ENCODE measurements at regions not wholly inside any gene's neighbourhood (a gene's known extent, or its start where the extent isn't known, plus 50 kb on each side); places are given as distances from the start of the nearest gene placed in this dataset.

DNA sequence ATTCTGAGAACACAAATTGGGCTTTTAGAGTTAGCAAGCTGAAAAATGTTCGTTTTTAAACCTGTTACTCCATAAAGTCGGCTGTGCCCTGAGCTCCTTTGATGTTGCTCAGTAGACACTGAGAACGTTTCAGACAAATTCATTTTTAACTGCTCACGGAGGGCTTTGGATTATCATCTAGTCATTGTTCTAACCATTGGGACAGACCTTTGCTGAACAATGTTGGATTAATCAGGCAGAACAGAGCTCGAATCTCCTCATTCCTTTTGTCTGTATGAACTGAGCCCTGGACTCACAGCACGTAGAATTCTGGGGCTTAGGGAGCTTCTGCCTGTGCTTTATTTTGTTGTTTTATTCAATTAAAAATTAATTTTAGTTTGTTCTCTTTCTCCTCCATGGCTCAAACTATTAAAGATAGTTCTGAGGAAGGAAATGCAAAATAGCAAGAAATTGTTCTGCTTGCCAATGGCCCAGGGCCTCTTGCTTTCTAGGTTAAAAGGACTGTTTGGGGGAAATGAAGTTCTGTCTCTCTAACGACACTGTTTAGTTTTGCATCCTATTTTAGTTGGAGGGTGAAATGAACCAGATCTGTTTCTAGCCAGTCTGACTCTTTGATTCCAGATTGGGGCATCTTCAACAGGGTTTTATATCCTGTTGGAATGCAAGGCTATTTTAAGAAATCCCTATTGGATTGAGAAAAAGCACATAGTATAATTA is 114.7 kb upstream of the CXCR4 start:
- intact Hi-C loops (cut with DNase I): no loop called here
- TF ChIP-seq, protein P1, sequence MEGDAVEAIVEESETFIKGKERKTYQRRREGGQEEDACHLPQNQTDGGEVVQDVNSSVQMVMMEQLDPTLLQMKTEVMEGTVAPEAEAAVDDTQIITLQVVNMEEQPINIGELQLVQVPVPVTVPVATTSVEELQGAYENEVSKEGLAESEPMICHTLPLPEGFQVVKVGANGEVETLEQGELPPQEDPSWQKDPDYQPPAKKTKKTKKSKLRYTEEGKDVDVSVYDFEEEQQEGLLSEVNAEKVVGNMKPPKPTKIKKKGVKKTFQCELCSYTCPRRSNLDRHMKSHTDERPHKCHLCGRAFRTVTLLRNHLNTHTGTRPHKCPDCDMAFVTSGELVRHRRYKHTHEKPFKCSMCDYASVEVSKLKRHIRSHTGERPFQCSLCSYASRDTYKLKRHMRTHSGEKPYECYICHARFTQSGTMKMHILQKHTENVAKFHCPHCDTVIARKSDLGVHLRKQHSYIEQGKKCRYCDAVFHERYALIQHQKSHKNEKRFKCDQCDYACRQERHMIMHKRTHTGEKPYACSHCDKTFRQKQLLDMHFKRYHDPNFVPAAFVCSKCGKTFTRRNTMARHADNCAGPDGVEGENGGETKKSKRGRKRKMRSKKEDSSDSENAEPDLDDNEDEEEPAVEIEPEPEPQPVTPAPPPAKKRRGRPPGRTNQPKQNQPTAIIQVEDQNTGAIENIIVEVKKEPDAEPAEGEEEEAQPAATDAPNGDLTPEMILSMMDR (IDR thresholded peaks at IDR 0.05): no peak
- Histone ChIP-seq H3K36me3 (no peaks in the 10 kb centered on the region), H3K4me1 (no peaks in the 10 kb centered on the region), H3K27ac (no peak overlapping the region), H3K4me3 (no peak overlapping the region), H3K27me3 (no peaks in the 10 kb centered on the region), H3K9me3 (no peaks in the 10 kb centered on the region)
- ATAC-seq (no peak), DNase-seq (no peak)

DNA sequence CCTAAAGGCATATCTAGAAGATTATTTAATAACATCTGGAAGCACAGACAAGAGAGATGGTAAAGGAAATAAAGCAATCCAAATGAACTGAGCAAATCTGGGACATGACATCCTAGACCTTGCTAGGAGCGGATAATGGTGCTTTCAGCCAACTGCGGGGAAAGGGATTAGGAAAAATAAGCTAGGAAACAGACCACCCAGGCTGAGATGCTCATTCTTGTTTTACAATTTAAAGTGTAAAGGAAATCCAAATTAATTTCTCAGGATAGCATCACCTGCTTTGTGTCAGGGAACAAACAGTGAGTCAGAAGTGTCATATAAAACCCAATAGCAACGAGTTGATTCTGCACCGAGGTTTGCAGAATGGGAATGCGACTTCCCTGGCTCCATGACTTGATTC is 112.5 kb upstream of the CXCR4 start:
- no peaks in the 10 kb centered on the region for H3K27me3 ChIP-seq
- no peak overlapping the region for H3K27ac ChIP-seq
- DNase-seq: no peak
- TF ChIP-seq, protein P1 (IDR thresholded peaks at IDR 0.05): no peak
- no peaks in the 10 kb centered on the region for H3K9me3 ChIP-seq
- H3K36me3 ChIP-seq: no peaks in the 10 kb centered on the region
- ATAC-seq: no peak
- intact Hi-C loops (cut with DNase I): no loop called here
- no peaks in the 10 kb centered on the region for H3K4me1 ChIP-seq
- H3K4me3 ChIP-seq: no peak overlapping the region

DNA sequence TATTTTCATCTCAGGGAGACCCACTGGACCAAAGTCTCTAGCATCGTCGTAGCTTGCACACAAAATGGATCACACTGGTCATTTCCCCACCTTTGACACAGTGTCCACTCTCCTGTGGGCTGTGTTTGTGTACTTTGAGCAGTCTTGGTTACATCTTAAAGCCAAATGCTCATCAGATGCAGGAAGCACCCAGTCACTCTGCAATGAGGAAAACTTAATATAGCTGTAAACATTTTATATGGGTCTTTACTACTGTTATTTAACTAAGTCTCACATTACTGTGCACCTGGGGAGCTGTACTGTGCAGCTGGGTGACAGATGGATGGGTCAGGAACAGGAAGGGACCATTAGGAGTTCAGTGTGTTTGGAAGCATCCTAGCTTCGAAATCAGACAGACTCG is 109.0 kb upstream of the CXCR4 start:
- intact Hi-C loops (cut with DNase I): no loop called here
- DNase-seq: no peak
- no peaks in the 10 kb centered on the region for H3K27me3 ChIP-seq
- H3K36me3 ChIP-seq: no peaks in the 10 kb centered on the region
- H3K4me3 ChIP-seq: no peak overlapping the region
- H3K4me1 ChIP-seq: no peaks in the 10 kb centered on the region
- no peaks in the 10 kb centered on the region for H3K9me3 ChIP-seq
- no peak for ATAC-seq
- TF ChIP-seq, protein P1 (IDR thresholded peaks at IDR 0.05): no peak
- H3K27ac ChIP-seq: no peak overlapping the region

DNA sequence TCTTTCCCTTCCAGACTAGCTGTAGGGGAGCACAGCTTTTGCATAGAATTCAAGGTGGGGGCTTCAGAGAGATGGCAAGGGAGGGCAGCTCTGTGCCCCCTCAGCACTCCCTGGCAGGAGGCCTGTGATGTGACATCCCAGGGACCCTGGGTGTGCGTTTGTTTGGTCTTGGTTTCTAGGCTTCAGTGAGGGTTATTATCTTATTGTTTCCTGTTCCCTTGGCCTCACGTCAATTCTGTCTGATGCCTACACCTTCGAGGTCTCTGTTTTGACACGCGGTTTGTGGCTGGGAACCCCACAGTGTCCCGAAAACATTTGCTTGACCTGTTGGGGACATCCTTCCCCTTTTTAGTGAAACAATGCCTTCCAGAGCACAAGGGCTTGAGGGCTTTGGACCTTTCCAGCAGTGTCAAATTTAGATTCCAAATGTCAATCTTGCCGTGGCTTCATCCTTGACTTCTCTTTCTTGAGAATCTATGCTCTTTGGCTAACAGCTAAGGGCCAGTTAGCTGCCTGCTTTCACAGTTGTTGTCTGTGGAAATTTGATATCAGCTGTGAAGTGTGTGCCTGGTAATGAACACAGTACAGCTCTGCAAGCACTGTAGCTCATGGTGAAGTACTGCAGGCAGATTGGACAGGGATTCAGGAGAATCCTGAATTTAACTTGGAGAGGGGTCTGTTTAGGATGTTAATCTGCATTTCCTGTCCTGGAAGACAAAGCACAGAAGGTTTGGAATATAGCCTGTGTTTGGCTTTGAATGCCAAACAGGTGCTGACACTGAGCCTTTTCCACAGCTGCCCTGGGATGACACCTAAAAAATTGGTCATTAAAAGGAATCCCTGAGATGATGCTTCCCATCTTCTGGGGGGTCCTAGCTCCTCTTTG is 108.2 kb upstream of the CXCR4 start:
- TF ChIP-seq, protein P1 (IDR thresholded peaks at IDR 0.05): no peak
- Histone ChIP-seq H3K27me3 (no peaks in the 10 kb centered on the region), H3K4me3 (no peak overlapping the region), H3K36me3 (no peaks in the 10 kb centered on the region), H3K9me3 (no peaks in the 10 kb centered on the region), H3K4me1 (no peaks in the 10 kb centered on the region), H3K27ac (no peak overlapping the region)
- ATAC-seq (peak; percentile 62), DNase-seq (no peak)
- intact Hi-C loops (cut with DNase I): no loop called here

DNA sequence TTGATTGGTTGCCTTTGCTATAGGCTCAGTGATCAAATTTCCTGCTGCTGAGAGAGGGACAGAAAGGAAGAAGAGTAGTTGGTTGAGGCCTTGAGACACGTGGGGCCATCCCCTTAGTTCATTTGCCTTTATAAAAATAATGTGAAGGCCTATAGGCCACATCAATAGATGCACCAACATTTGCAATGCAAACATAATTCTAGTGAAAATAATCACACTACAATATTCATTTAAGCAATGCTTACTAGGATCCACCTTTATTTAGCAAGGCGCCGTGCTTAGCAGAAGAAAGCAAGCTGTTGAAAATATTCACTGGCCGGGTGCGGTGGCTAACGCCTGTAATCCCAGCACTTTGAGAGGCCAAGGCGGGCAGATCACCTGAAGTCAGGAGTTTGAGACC is 105.3 kb upstream of the CXCR4 start:
- Histone ChIP-seq H3K9me3 (no peaks in the 10 kb centered on the region), H3K4me1 (no peaks in the 10 kb centered on the region), H3K27me3 (no peaks in the 10 kb centered on the region), H3K4me3 (no peak overlapping the region), H3K27ac (no peak overlapping the region), H3K36me3 (no peaks in the 10 kb centered on the region)
- TF ChIP-seq, protein P1 (IDR thresholded peaks at IDR 0.05): no peak
- DNase-seq: no peak
- intact Hi-C loops (cut with DNase I): no loop called here
- ATAC-seq: no peak
